ENCODE measurements at regions not wholly inside any gene's neighbourhood (a gene's known extent, or its start where the extent isn't known, plus 50 kb on each side); places are given as distances from the start of the nearest gene placed in this dataset.

DNA sequence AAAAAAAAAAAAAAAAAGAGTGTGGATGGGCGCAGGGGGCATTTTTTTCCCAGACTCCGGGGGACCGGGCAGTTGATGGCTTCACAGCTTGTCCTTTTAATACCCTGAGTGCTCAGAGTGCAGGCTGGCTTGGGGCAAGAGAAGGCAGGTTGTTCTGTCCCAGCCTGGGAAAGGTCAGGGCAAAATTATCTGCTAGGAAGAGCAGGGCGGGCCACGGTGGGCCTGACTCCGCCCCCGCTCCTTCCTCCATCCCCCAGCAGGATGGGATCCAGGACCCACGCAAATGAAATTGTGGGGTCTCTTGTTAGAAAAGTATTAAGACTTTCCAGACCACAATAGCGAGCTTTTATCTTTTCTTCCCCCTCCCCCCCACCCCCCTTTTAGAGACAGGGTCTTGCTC is 70.7 kb downstream of the PTPRS start:
- intact Hi-C loops (cut with micrococcal nuclease): no loop called here
- H3K4me1 Mint-ChIP-seq (ENCODE audit: low read depth): no peaks in the 10 kb centered on the region
- no peaks in the 10 kb centered on the region for H3K9me3 Mint-ChIP-seq
- H3K36me3 Mint-ChIP-seq (ENCODE audit: low read depth): no peaks in the 10 kb centered on the region
- no peaks in the 10 kb centered on the region for H3K27me3 Mint-ChIP-seq (ENCODE audit: low read depth)
- no peak for DNase-seq
- CTCF ChIA-PET: no interaction called here
- no peak overlapping the region for H3K4me3 Mint-ChIP-seq
- H3K27ac Mint-ChIP-seq: no peak overlapping the region

- no peaks in the 10 kb centered on the region for H3K36me3 Mint-ChIP-seq (ENCODE audit: low read depth)
- DNase-seq: no peak
- CTCF ChIA-PET: no interaction called here
- intact Hi-C loops (cut with micrococcal nuclease): no loop called here
- no peaks in the 10 kb centered on the region for H3K4me1 Mint-ChIP-seq (ENCODE audit: low read depth)
- no peaks in the 10 kb centered on the region for H3K27me3 Mint-ChIP-seq (ENCODE audit: low read depth)
- no peak overlapping the region for H3K4me3 Mint-ChIP-seq
- no peak overlapping the region for H3K27ac Mint-ChIP-seq
- no peaks in the 10 kb centered on the region for H3K9me3 Mint-ChIP-seq
These were observed 71.3 kb downstream of the PTPRS start for GRCh38 chr19:5269279-5269678.

GRCh38 chr19:5268801-5269200 is 71.8 kb downstream of the PTPRS start:
- Mint-ChIP-seq H3K4me1 (ENCODE audit: low read depth) (no peaks in the 10 kb centered on the region), H3K27me3 (ENCODE audit: low read depth) (no peaks in the 10 kb centered on the region), H3K27ac (no peak overlapping the region), H3K36me3 (ENCODE audit: low read depth) (no peaks in the 10 kb centered on the region), H3K9me3 (no peaks in the 10 kb centered on the region), H3K4me3 (no peak overlapping the region)
- CTCF ChIA-PET: no interaction called here
- intact Hi-C loops (cut with micrococcal nuclease): no loop called here
- DNase-seq: no peak

GRCh38 chr19:5265260-5265659 is 75.4 kb downstream of the PTPRS start:
- Mint-ChIP-seq H3K36me3 (ENCODE audit: low read depth) (no peaks in the 10 kb centered on the region), H3K9me3 (no peaks in the 10 kb centered on the region), H3K4me1 (ENCODE audit: low read depth) (no peaks in the 10 kb centered on the region), H3K4me3 (no peak overlapping the region), H3K27ac (no peak overlapping the region), H3K27me3 (ENCODE audit: low read depth) (no peaks in the 10 kb centered on the region)
- DNase-seq: no peak
- intact Hi-C loops (cut with micrococcal nuclease): no loop called here
- CTCF ChIA-PET: no interaction called here

DNA sequence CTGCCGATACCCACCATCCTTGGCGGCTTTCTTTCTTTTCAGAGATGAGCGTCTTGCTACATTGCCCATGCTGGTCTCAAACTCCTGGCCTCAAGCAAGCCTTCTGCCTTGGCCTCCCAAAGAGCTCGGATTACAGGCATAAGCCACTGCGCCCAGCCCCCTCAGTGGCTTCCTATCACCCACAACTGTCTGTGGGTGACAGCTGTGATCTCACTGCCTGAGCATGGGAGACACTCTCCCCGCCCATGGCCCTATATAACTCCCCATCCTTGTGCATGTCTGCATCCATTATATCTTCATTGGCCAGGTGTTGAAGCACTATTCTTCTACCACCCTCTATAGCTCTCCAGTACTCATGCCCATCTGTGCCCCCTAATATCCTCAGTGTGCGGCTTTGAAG is 76.2 kb downstream of the PTPRS start:
- DNase-seq: no peak
- intact Hi-C loops (cut with micrococcal nuclease): no loop called here
- Mint-ChIP-seq H3K27ac (no peak overlapping the region), H3K4me3 (no peak overlapping the region), H3K36me3 (ENCODE audit: low read depth) (no peaks in the 10 kb centered on the region), H3K27me3 (ENCODE audit: low read depth) (no peaks in the 10 kb centered on the region), H3K9me3 (no peaks in the 10 kb centered on the region), H3K4me1 (ENCODE audit: low read depth) (no peaks in the 10 kb centered on the region)
- CTCF ChIA-PET: no interaction called here

DNA sequence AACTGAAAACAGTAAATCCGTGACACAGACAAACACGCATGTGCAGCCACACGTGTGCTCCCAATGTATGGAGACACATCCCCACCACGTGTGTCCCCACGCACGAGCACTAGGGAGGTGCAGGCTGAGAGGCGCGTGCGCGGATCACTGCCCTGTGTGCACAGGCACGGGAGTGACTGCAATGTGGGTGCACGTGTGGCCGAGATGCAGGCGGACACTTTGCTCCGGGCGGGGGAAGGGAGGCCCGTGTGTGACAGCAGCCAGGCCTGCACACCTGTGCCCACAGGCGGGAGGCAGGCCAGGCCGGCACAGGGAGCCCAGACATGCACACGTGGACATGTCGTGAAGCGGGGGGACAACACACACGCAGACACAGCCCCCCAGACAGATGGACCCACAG is 77.0 kb downstream of the PTPRS start:
- Mint-ChIP-seq H3K36me3 (ENCODE audit: low read depth) (no peaks in the 10 kb centered on the region), H3K27me3 (ENCODE audit: low read depth) (no peaks in the 10 kb centered on the region), H3K9me3 (no peaks in the 10 kb centered on the region), H3K4me1 (ENCODE audit: low read depth) (no peaks in the 10 kb centered on the region), H3K4me3 (no peak overlapping the region), H3K27ac (no peak overlapping the region)
- intact Hi-C loops (cut with micrococcal nuclease): no loop called here
- CTCF ChIA-PET: no interaction called here
- DNase-seq: no peak

DNA sequence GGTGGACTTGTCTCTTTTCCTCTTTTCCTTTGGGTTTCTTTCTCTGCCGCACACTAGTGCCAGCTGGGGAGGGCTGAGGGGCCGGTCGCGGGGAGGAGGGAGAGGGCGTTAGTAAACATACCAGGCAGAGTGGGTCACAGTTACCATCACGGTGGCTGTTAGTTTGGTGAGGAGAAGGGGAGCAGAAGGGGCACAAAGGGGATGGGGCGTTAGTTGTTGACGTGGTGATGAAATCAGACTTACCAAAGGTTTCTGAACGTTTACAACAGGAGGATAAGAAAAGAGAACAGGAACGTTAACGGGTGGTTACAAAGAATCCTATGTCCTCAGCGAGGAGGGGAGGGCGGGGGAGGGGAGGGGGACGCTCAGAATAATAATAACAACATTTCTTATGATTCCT is 77.9 kb downstream of the PTPRS start:
- Mint-ChIP-seq H3K36me3 (ENCODE audit: low read depth) (no peaks in the 10 kb centered on the region), H3K27me3 (ENCODE audit: low read depth) (no peaks in the 10 kb centered on the region), H3K9me3 (no peaks in the 10 kb centered on the region), H3K4me1 (ENCODE audit: low read depth) (no peaks in the 10 kb centered on the region), H3K4me3 (no peak overlapping the region), H3K27ac (no peak overlapping the region)
- CTCF ChIA-PET: no interaction called here
- intact Hi-C loops (cut with micrococcal nuclease): no loop called here
- DNase-seq: no peak

DNA sequence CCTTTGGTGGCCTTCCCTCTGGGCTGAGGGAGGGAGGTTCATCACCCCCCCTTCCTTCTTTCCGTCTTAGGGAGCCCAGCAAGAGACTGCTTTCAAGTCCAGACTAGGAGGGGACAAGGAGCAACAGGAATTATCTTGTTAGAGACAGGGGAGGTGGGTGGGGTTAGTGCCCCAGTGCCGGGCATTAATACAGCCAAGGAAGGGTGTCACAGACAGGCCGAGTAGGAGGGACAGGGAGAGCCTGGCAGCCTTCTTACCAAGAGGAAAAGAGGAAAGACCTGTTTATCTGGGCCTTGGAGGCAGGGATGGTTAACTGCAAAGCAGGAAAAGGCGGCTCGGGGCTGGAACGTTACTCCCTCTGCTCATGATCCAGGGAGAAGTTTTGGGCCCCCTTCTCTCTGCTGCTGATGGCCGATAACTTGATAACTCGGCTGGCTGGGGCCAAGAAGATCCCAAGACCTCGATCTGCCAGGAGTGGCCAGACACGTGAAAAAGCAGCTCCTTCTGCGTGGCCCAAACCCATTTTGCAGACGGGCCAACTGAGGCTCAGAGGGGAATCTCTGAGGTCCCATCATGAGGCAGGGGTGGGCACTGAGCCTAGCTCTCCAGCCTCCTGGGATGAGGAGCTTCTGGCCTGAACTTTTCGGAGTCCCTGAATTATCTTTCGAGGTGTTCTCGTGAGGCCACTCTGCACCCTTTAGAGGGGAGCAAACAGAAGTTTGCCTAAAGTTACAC is 79.3 kb downstream of the PTPRS start:
- Mint-ChIP-seq H3K27ac (no peak overlapping the region), H3K36me3 (ENCODE audit: low read depth) (no peaks in the 10 kb centered on the region), H3K4me1 (ENCODE audit: low read depth) (no peaks in the 10 kb centered on the region), H3K9me3 (peaks cover 6% of the 10 kb centered on the region), H3K27me3 (ENCODE audit: low read depth) (no peaks in the 10 kb centered on the region), H3K4me3 (no peak overlapping the region)
- intact Hi-C loops (cut with micrococcal nuclease): no loop called here
- DNase-seq: no peak
- CTCF ChIA-PET: no interaction called here

DNA sequence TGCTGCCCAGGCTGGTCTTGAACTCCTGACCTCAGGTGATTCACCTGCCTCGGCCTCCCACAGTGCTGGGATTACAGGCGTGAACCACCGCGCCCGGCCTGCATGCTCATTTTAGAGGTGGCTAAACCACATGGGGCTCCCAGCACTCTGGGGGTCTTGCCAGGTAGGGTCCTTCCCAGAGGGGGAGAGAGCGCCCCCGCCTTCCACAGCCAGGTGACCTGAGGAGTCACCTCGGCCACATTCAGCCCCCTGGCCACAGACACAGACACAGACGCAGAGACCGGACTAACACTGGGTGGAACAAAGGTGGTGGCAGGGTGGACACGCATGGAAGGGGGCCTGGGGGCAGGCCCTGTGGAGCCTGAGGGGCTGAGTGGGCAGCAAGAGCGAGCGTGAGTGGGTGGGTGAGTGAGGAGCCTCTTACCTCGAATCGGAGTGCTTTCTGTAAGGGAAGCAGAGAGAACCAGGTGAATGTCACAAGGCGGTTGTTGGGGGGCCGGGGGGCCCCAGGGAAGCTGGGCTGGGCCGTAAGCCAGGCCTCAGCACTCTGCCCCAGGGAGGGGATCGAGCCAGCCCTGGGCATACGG is 80.1 kb downstream of the PTPRS start:
- H3K9me3 Mint-ChIP-seq: peaks cover 12% of the 10 kb centered on the region
- H3K27me3 Mint-ChIP-seq (ENCODE audit: low read depth): no peaks in the 10 kb centered on the region
- intact Hi-C loops (cut with micrococcal nuclease): no loop called here
- H3K27ac Mint-ChIP-seq: no peak overlapping the region
- H3K4me3 Mint-ChIP-seq: no peak overlapping the region
- no peaks in the 10 kb centered on the region for H3K4me1 Mint-ChIP-seq (ENCODE audit: low read depth)
- no peak for DNase-seq
- H3K36me3 Mint-ChIP-seq (ENCODE audit: low read depth): peaks cover 1% of the 10 kb centered on the region
- CTCF ChIA-PET: no interaction called here

DNA sequence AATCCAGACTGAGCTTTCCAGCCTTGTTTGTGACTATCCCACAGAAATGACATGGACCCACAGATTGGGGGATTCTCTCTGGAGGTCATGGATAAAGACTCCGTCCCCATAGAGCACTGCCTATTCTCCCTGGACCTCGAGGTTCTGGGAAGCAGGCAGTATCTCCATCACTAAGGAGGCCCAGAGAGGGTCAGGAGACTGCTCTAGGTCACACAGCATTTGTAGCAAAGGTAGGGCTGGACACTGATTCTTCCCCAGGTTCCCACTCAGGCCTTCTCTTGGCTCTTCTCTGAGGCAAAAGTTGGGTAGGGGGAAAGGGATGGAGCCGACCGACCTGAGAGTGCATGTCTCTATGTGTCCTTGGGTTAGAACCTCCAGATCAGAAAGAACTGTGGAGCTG is 80.9 kb downstream of the PTPRS start:
- no peak overlapping the region for H3K4me3 Mint-ChIP-seq
- no peak overlapping the region for H3K27ac Mint-ChIP-seq
- intact Hi-C loops (cut with micrococcal nuclease): no loop called here
- H3K27me3 Mint-ChIP-seq (ENCODE audit: low read depth): no peaks in the 10 kb centered on the region
- CTCF ChIA-PET: no interaction called here
- H3K9me3 Mint-ChIP-seq: peaks cover 18% of the 10 kb centered on the region
- no peaks in the 10 kb centered on the region for H3K4me1 Mint-ChIP-seq (ENCODE audit: low read depth)
- no peak for DNase-seq
- peaks cover 1% of the 10 kb centered on the region for H3K36me3 Mint-ChIP-seq (ENCODE audit: low read depth)

GRCh38 chr19:5257155-5258045 is 83.2 kb downstream of the PTPRS start:
- no peak overlapping the region for H3K27ac Mint-ChIP-seq
- intact Hi-C loops (cut with micrococcal nuclease): no loop called here
- DNase-seq: no peak
- CTCF ChIA-PET: no interaction called here
- no peaks in the 10 kb centered on the region for H3K27me3 Mint-ChIP-seq (ENCODE audit: low read depth)
- peaks cover 27% of the 10 kb centered on the region for H3K9me3 Mint-ChIP-seq
- peaks cover 1% of the 10 kb centered on the region for H3K36me3 Mint-ChIP-seq (ENCODE audit: low read depth)
- H3K4me1 Mint-ChIP-seq (ENCODE audit: low read depth): no peaks in the 10 kb centered on the region
- no peak overlapping the region for H3K4me3 Mint-ChIP-seq

GRCh38 chr19:5255602-5256231 is 84.9 kb downstream of the PTPRS start:
- Mint-ChIP-seq H3K27ac (no peak overlapping the region), H3K9me3 (peaks cover 27% of the 10 kb centered on the region), H3K36me3 (ENCODE audit: low read depth) (peaks cover 1% of the 10 kb centered on the region), H3K4me1 (ENCODE audit: low read depth) (no peaks in the 10 kb centered on the region), H3K27me3 (ENCODE audit: low read depth) (no peaks in the 10 kb centered on the region), H3K4me3 (no peak overlapping the region)
- intact Hi-C loops (cut with micrococcal nuclease): no loop called here
- DNase-seq: no peak
- CTCF ChIA-PET: no interaction called here
